Breast epithelium (tissue), 3 donors: ENCODE measurements at regions not wholly inside any gene's neighbourhood (a gene's known extent, or its start where the extent isn't known, plus 50 kb on each side); places are given as distances from the start of the nearest gene placed in this dataset.

Source experiments
- POLR2A ChIP-seq: fragments of 450-650 bp; IDR thresholded peaks from one replicate; pipeline ENCODE4 v1.6.1; 2016; ENCODE audit warnings: antibody characterized with exemption, mild to moderate bottlenecking, moderate library complexity
- POLR2AphosphoS5 ChIP-seq, 3 donors: sonication (generic); formaldehyde crosslinking; IDR thresholded peaks; one replicate each; pipeline ENCODE4 v1.6.1; 2017; ENCODE audit warnings: antibody characterized with exemption in 3 of 3
- TF ChIP-seq, protein P1 (sequence below), 3 donors: fragments of 450-650 bp; IDR thresholded peaks; one replicate each; pipeline ENCODE4 v1.5.1; 2016 to 2017; ENCODE audit warnings: antibody characterized with exemption in 3 of 3, mild to moderate bottlenecking in 3 of 3, moderate library complexity in 3 of 3

DNA sequence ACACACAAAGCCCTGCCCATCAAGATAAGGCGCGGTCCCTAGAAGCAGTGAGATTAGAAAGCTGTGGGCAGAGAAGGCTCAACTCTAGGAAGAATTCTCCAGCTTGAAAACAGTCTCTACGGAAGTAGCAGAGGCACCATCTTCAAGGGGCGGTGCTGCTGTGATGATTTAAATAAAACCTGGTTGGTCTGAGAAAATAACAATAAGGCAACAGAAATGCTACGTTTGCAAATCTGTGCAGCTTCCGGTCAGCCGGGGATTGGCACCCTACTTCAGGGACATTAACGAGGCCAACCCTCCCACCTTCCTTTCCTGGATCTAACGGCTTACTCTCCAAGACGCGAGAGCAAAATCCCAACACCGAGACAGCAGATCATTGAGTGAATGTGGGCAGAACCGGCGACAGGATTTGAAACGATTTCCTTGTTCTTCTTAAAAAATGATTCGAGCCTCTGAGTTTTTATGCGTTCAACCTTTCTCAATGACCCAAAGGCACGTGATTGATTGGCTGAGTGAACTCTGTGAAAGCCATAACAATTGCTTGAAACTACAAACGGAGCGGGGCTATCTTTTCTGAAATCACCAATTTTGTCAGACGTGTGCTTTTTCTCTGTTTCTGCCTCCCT lies 93.7 kb upstream of the ZNF516 start:
- TF ChIP-seq, protein P1, sequence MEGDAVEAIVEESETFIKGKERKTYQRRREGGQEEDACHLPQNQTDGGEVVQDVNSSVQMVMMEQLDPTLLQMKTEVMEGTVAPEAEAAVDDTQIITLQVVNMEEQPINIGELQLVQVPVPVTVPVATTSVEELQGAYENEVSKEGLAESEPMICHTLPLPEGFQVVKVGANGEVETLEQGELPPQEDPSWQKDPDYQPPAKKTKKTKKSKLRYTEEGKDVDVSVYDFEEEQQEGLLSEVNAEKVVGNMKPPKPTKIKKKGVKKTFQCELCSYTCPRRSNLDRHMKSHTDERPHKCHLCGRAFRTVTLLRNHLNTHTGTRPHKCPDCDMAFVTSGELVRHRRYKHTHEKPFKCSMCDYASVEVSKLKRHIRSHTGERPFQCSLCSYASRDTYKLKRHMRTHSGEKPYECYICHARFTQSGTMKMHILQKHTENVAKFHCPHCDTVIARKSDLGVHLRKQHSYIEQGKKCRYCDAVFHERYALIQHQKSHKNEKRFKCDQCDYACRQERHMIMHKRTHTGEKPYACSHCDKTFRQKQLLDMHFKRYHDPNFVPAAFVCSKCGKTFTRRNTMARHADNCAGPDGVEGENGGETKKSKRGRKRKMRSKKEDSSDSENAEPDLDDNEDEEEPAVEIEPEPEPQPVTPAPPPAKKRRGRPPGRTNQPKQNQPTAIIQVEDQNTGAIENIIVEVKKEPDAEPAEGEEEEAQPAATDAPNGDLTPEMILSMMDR (IDR thresholded peaks at IDR 0.05): no peak
- TF ChIP-seq POLR2AphosphoS5 (IDR thresholded peaks at IDR 0.05): no peak
- TF ChIP-seq POLR2A: no peak
